DMS79 (cell line): ENCODE measurements at regions not wholly inside any gene's neighbourhood (a gene's known extent, or its start where the extent isn't known, plus 50 kb on each side); places are given as distances from the start of the nearest gene placed in this dataset.
A peak's percentile ranks its signal among the peaks of the same experiment; 100 is the strongest.

Experiments
- DNase-seq: peaks from one replicate; lab custom pipeline; 2025; lab: John Stamatoyannopoulos, UW

- peak; percentile 16 for DNase-seq
Observed at GRCh38 chr18:42632801-42633200, 482.7 kb downstream of the RIT2 start.

- no peak for DNase-seq
Observed at GRCh38 chr18:42635378-42636048, 480.0 kb downstream of the RIT2 start.

GRCh38 chr18:42636309-42636708 lies 479.2 kb downstream of the RIT2 start:
- DNase-seq = no peak

DNA sequence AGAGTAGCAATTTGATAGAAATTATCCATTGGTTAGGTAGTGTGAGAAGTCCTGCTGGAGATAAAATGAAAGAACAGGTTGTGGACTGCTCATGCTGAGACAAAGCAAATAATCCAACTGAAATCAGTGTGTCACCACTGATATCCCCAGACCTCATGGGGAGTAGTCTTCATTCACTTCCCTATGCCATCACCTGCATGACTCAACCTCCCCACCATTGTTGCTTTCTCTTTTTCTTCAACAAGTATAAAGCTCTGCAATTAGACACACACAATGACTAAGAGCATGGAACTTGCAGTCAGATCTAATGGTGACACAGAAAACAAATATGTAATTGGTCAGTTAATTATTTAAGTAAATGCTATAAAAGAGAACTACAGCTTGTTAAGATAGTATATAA lies 475.3 kb downstream of the RIT2 start:
- no peak for DNase-seq

GRCh38 chr18:42641996-42642395 lies 473.5 kb downstream of the RIT2 start:
- DNase-seq = no peak

DNA sequence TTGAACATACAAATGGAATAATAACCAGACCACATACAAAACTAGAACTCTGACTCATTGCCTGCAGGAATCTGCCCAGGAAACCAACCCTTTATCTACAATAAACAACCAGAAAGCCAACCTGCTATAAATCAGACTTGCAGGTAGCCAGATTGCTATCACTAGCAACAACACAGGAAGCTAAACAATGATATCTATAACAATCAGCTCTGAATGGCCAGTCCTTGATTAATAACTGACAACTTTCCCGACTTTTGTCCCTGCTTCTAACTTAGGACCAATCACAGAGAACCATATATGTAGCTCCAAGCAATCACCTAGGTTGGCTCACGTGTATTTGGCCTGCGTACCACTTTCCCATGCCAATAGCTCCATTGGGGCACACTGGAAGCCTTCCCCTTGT lies 470.8 kb downstream of the RIT2 start:
- DNase-seq = no peak

- DNase-seq = no peak
Observed at GRCh38 chr18:42649331-42650035, 466.0 kb downstream of the RIT2 start.

- no peak for DNase-seq
Observed at GRCh38 chr18:42654556-42654955, 460.9 kb downstream of the RIT2 start.

- no peak for DNase-seq
Observed at GRCh38 chr18:42657551-42657950, 457.9 kb downstream of the RIT2 start.

DNA sequence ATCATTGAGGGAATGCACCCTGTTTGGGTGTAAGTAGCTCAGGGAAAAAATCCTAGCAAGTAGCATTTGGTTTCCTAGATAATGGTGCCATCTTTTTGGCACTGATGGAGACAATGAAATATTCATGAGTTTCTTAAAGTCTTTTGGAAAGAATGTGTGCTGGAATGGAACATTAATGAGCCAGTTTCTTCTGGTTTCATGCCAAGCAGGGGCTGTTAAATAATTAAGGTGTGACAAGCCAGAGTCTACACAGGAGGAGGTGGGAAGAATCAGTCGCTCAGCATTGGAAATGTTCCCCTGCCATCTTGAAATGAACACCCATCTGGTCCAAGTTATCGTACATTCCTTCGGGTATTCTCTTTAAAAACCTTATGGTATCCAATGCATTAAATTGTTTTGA lies 457.3 kb downstream of the RIT2 start:
- no peak for DNase-seq

GRCh38 chr18:42659187-42659586 lies 456.3 kb downstream of the RIT2 start:
- DNase-seq = no peak

GRCh38 chr18:42670860-42671259 lies 444.6 kb downstream of the RIT2 start:
- DNase-seq = no peak

DNA sequence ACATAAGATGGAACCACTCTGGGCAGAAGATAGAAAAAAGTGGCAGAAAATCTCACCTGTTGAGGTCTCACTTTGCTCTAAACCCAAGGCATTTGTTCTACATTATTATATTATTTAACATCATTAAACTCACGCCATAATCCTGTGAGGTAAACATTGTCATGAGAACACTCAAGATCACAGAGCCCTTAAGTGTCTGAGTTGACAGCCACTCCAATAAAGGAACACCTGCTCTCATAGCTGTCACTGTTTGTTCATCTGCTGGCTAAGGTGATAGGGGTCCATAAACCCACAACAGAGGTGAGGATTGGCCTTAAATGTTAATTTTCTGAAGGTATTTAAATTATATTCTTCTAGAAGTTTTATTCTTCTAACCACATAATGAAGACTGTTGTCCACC lies 439.7 kb downstream of the RIT2 start:
- peak; percentile 6 for DNase-seq

DNA sequence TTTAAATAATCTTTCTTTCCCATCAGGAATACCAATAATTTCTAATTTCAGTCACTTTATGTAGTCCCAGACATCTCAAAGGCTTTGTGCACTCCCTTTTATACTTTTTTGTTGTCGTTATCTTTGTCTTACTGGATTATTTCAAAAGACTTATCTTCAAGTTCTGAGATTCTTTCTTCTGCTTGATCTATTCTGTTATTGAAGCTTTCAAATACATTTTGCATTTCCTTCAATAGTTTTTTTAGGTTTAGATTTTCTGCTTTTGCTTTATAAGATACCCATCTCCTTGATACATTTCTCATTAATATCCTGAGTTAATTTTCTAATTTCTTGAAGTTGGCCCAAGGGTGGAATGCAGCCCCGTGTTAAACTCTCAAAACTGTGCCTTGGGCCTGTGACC lies 432.4 kb downstream of the RIT2 start:
- DNase-seq = no peak

DNA sequence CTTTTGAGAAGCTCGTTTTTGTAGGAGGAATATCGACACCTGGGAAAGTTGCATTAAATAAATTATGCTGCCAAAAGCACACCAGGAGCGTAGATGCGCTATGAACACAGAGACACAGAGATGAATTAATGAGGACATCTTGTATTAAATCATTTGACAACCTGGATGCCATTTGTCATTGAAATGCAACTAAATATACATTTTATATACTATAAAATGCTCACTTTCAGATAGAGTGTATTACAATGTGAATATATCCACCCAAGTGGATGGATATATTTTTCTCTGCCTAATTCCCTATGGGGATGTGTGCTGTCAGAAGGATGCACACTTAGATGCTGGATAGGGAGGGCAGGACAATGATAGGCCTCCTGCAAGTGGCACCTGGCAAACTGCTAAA lies 426.2 kb downstream of the RIT2 start:
- DNase-seq = no peak
